Activated naive CD8-positive, alpha-beta T cell treated with anti-CD3 and anti-CD28 coated beads for 36 hours (primary cell): ENCODE measurements at regions not wholly inside any gene's neighbourhood (a gene's known extent, or its start where the extent isn't known, plus 50 kb on each side); places are given as distances from the start of the nearest gene placed in this dataset.

Source experiments
- DNase-seq: peaks from one replicate; pipeline ENCODE4 v3.0.0; 2021
- H3K27ac Mint-ChIP-seq: one replicate; pipeline ENCODE4 v1.8.0; 2022; ENCODE audit warnings: mild to moderate bottlenecking, moderate library complexity, mixed read lengths
- H3K27me3 Mint-ChIP-seq: one replicate; pipeline ENCODE4 v1.8.0; 2022; ENCODE audit warnings: mild to moderate bottlenecking, mixed read lengths
- H3K36me3 Mint-ChIP-seq: one replicate; pipeline ENCODE4 v1.8.0; 2021; ENCODE audit warnings: mild to moderate bottlenecking, mixed read lengths
- H3K4me1 Mint-ChIP-seq: one replicate; pipeline ENCODE4 v1.8.0; 2021; ENCODE audit warnings: mixed read lengths
- H3K4me3 Mint-ChIP-seq: one replicate; pipeline ENCODE4 v1.8.0; 2022; ENCODE audit warnings: mild to moderate bottlenecking, moderate library complexity, mixed read lengths
- H3K9me3 Mint-ChIP-seq: one replicate; pipeline ENCODE4 v1.8.0; 2022; ENCODE audit warnings: mixed read lengths

DNA sequence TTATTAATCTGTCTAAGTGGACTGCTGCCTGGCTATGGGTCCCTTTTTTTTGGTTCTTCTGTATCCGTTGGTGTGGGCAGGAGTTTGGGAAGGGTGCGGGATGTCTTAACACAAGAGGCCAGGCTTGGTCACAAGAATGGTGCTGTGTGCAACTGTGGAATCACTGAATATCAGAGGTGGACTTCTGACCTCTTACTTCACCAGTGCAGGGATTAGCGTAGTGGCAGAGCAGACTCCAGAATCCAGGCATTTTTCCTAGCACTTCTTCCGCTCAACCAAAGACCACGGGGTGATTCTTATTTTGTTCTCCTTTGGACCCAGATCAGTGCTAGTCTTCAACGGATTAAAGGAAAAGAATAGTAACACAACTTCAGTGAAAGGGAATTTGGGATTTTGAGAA lies 254.3 kb upstream of the TNP1 start:
- H3K4me3 Mint-ChIP-seq: no peak overlapping the region

DNA sequence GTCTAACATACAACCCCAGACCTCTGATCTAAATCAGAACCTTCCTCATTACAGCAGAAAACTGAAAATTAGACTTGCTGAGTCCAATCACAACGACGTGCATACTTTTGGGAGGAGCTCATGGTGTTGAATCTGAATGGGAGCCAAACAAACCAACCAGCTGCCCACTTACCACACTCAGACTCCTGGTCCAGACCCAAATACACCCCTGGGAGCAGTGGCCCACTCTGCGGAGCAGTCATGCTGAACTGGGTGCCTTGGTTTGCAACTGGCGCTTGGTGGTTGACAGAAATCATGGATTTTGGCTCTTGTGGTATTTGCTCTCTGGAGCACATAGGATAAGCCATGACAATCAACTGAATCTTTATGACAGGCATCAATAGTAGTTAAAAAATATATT lies 253.6 kb upstream of the TNP1 start:
- Mint-ChIP-seq H3K4me3 (no peak overlapping the region), H3K4me1 (no peaks in the 10 kb centered on the region), H3K36me3 (no peaks in the 10 kb centered on the region), H3K27me3 (peaks cover 27% of the 10 kb centered on the region), H3K9me3 (no peaks in the 10 kb centered on the region), H3K27ac (no peak overlapping the region)
- no peak for DNase-seq

More for the DNA sequence above, 254.3 kb upstream of the TNP1 start:
- peaks cover 27% of the 10 kb centered on the region for H3K27me3 Mint-ChIP-seq
- no peak overlapping the region for H3K27ac Mint-ChIP-seq
- H3K9me3 Mint-ChIP-seq: no peaks in the 10 kb centered on the region
- H3K36me3 Mint-ChIP-seq: no peaks in the 10 kb centered on the region
- no peaks in the 10 kb centered on the region for H3K4me1 Mint-ChIP-seq
- no peak for DNase-seq

DNA sequence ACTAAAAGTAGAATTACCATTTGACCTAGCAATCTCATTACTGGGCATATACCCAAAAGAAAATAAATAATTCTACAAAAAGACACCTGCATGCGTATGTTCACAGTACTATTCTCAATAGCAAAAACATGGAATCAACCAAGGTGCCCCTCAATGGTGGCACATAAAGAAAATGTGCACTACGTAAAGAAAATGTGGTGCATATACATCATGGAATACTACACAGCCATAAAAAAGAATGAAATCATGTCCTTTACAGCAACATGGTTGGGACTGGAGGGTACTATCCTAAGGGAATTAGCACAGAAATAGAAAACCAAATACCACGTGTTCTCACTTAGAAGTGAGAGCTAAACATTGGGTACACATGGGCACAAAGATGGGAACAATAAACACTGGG lies 250.7 kb upstream of the TNP1 start:
- Mint-ChIP-seq H3K4me1 (peaks cover under 1% of the 10 kb centered on the region), H3K4me3 (no peak overlapping the region), H3K36me3 (no peaks in the 10 kb centered on the region), H3K27me3 (peaks cover 18% of the 10 kb centered on the region), H3K27ac (no peak overlapping the region), H3K9me3 (peaks cover 2% of the 10 kb centered on the region)
- DNase-seq: no peak

DNA sequence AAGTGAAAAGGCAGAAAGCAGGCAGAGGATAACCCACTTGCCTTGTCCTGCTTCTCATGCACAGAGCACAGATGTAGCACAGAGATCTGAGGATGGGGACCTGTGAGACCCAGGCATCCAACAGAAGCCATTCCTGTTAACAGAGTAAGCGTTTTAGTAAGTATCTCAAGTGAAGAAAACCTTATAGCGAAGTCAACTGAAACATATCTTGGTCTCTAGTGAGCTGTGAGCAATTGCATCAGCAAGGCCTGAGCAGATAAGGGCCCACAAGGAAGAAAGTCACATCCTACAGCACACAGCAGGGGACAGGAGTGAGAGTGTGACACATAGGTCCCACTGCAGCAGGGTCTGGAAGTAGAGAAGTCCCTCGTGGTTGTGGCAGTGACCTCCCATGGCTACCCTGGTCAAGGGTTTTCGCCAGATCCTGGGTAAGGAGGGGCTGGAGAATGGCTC lies 248.7 kb upstream of the TNP1 start:
- peaks cover 17% of the 10 kb centered on the region for H3K27me3 Mint-ChIP-seq
- DNase-seq: no peak
- peaks cover 2% of the 10 kb centered on the region for H3K9me3 Mint-ChIP-seq
- H3K27ac Mint-ChIP-seq: no peak overlapping the region
- no peak overlapping the region for H3K4me3 Mint-ChIP-seq
- H3K4me1 Mint-ChIP-seq: peaks cover 7% of the 10 kb centered on the region
- no peaks in the 10 kb centered on the region for H3K36me3 Mint-ChIP-seq

DNA sequence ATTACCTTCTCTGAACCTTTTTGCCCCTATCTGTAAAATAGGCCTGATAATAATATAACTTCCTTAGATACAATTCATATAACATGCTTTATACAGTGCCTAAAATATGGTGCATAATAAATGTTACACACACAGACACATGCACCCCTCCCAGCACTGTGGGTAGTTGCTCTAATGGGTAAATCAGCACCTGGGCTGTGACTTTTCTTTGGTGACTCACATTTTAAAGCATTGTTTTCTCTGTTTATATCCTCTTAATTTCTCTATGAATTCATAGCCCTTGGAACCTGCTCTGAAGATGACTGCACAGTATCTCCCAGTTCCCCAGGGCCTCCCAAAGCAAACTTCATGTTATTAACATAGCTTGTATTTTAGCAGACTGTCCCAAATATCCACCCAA lies 248.2 kb upstream of the TNP1 start:
- Mint-ChIP-seq H3K9me3 (peaks cover 2% of the 10 kb centered on the region), H3K4me3 (no peak overlapping the region), H3K27me3 (peaks cover 16% of the 10 kb centered on the region), H3K36me3 (no peaks in the 10 kb centered on the region), H3K27ac (no peak overlapping the region), H3K4me1 (peaks cover 7% of the 10 kb centered on the region)
- DNase-seq: no peak

DNA sequence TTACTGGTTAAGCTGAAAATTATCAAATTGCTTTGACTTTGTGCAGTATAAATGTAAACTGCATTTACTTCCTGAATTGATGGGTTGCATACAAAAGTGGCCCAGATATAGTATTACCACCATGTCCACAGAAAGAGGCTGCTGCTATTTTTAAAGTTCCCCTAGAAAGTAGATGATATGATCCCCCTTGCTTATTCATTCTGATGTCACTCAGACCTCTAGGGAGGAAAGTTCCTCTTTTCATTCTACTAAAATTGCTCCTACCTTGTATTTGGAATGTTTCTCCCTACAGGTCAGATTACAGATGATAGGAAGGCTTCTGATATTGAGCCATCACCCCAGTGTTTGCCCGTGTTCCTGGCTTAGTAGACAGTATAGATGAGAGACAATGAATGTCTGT lies 247.6 kb upstream of the TNP1 start:
- Mint-ChIP-seq H3K9me3 (peaks cover 2% of the 10 kb centered on the region), H3K4me1 (peaks cover 7% of the 10 kb centered on the region), H3K4me3 (no peak overlapping the region), H3K27ac (no peak overlapping the region), H3K36me3 (no peaks in the 10 kb centered on the region), H3K27me3 (peaks cover 11% of the 10 kb centered on the region)
- no peak for DNase-seq

DNA sequence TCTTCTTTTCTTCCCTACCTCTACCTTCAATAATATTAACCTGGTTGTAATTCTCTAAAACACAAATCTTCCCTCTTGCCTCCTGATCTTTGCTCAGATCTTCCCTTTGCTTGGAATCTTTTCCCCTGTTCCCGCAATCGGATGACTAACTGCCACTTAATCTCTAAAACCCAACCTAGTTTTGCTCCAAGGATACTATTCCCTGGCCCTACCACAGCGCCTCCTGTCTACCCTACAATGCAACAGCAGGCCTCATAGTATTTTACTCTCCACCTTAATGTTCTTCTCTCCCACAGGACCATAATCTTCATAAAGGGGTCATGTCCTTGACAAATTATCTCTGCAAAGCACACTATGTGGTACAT lies 246.8 kb upstream of the TNP1 start:
- Mint-ChIP-seq H3K9me3 (peaks cover 2% of the 10 kb centered on the region), H3K27me3 (peaks cover 5% of the 10 kb centered on the region), H3K36me3 (no peaks in the 10 kb centered on the region), H3K4me1 (peaks cover 7% of the 10 kb centered on the region), H3K4me3 (no peak overlapping the region), H3K27ac (no peak overlapping the region)
- DNase-seq: no peak

DNA sequence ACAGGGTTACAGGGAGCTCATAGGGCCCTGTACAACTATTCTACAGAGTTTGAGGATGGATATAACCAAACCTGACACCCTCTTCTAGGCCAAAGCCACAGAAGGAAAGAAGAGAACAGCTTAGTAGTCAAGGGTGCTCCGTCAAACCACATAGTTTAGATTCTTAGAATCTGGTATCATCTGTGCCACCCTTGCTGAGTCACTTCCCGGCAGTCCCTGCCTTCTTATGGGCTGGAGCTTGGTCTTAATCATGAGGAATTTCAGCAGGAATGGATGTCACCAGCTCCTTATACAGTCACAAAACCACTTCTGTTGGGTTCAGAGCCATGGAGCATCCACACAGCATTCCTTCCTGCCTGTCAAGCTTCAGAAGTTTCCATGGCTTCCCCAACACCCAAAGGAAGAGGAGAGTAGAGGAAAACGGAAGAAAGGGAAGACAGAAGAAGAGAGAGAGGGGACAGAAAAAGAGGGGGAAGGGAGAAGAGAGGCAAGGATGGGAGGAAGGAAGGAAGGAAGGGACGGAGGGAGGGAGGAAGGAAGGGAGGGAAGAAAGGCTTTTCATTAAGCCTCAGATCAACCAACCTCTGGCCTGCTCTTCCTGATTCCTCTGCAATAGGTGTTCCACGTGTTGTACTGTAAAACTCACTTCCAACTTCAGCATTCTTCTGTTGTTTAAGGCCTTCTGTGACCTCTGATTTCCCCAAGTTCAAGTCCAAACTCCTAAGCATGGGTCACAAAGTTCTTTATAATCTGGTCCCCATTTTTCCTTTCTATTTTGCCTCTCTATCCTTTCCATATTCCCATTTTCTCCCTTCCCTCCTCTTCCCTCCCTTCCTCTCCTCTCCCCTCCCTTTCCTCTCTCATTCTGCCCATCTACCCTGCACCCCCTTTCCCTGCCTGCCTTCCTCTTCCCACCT lies 246.1 kb upstream of the TNP1 start:
- H3K9me3 Mint-ChIP-seq: peaks cover 2% of the 10 kb centered on the region
- peaks cover 3% of the 10 kb centered on the region for H3K27me3 Mint-ChIP-seq
- H3K27ac Mint-ChIP-seq: peak overlapping the region; percentile 38
- no peak for DNase-seq
- H3K4me3 Mint-ChIP-seq: no peak overlapping the region
- no peaks in the 10 kb centered on the region for H3K36me3 Mint-ChIP-seq
- H3K4me1 Mint-ChIP-seq: peaks cover 7% of the 10 kb centered on the region

DNA sequence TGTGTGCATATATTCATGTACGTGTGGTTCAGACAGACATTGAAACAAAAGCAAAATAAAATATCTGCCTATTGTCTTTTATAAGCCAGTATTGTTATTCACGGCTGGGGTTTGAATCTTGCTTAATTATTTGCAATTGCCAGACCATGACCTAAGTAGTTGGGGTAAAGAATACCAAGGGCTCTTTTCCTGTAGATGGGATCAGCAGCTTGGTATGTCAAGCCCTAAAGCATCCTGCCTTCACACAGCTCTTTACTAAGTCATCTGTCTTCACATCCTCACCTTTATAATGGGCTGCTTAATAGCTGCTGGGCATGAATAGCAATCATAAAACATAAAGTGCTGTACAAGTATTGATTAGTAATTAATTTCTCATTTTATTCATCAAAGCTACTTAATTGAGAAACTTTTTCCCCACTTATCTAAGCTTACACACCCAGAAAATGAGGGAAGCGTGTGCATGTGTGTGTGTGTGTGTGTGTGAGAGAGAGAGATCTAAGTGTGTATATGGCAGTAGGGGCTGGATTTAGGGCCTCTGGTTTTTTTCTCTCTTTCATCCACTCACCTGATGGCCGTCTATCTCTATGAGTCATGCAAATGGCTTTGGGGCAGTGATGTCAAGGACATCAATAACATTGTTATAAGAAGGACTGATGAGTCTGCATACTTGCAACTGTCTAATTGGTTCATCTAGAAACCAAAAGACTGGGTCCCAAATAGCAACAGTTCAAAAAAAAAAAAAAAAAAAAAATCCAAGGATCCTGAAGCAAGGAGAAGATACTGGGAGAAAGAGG lies 244.1 kb upstream of the TNP1 start:
- H3K4me3 Mint-ChIP-seq: no peak overlapping the region
- H3K27ac Mint-ChIP-seq: no peak overlapping the region
- H3K27me3 Mint-ChIP-seq: no peaks in the 10 kb centered on the region
- H3K9me3 Mint-ChIP-seq: peaks cover 2% of the 10 kb centered on the region
- no peaks in the 10 kb centered on the region for H3K36me3 Mint-ChIP-seq
- H3K4me1 Mint-ChIP-seq: peaks cover 7% of the 10 kb centered on the region
- DNase-seq: no peak

DNA sequence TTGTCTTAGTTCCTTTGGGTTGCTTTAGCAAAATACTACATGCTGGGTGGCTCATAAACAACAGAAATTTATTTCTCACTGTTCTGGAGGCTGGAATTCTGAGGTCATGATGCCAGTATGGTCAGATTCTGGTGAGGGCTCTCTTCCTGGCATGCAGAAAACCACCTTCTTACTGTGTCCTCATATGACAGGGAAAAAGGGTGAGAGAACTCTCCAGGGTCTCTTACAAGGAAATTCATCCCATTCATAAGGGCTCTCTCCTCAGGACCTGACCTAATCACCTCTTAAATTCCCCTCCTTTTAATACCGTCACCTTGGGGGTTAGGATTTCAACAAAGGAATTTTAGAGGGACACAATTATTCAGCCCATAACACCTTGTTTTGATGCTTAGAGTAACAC lies 243.1 kb upstream of the TNP1 start:
- no peak overlapping the region for H3K4me3 Mint-ChIP-seq
- no peak for DNase-seq

DNA sequence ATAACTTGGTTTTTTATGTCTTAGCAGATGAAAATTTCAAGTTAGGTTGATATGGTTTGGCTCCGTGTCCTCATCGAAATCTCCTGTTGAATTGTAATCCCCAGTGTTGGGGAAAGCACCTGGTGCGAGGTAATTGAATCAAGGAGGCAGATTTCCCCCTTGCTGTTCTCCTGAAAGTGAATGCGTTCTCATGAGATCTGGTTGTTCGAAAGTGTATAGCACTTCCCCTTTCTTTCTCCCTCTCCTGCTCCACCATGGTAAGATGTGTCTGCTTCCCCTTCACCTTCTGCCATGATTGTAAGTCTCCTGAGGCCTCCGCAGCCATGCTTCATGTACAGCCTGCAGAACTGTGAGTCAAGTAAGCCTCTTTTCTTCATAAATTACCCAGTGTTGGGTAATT lies 242.1 kb upstream of the TNP1 start:
- H3K27ac Mint-ChIP-seq: no peak overlapping the region
- H3K4me1 Mint-ChIP-seq: peaks cover 7% of the 10 kb centered on the region
- H3K36me3 Mint-ChIP-seq: no peaks in the 10 kb centered on the region
- no peak overlapping the region for H3K4me3 Mint-ChIP-seq
- DNase-seq: no peak
- peaks cover 2% of the 10 kb centered on the region for H3K9me3 Mint-ChIP-seq
- H3K27me3 Mint-ChIP-seq: no peaks in the 10 kb centered on the region

More for the DNA sequence above, 243.1 kb upstream of the TNP1 start:
- Mint-ChIP-seq H3K27ac (no peak overlapping the region), H3K4me1 (peaks cover 7% of the 10 kb centered on the region), H3K27me3 (no peaks in the 10 kb centered on the region), H3K36me3 (no peaks in the 10 kb centered on the region), H3K9me3 (peaks cover 2% of the 10 kb centered on the region)

DNA sequence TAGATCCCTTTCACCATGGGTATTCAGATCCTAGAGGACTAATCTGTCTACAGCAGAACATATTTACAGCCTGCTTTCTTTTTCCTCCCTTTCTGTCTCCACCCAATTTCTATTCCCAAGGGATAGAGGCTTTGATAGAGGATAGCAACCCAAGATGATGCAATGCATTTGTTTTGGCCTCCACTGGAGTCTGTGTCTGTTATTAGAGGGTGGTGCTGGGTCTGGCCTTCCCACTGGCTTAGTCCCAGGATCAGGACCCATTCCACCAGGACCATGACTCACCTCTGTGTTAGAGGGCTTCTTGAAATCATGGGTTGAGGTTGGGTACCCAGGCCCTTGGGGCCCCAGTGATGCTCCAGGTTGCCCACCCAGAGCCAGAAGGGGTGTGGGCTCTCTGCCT lies 239.7 kb upstream of the TNP1 start:
- no peak for DNase-seq
- Mint-ChIP-seq H3K4me1 (no peaks in the 10 kb centered on the region), H3K9me3 (no peaks in the 10 kb centered on the region), H3K27me3 (peaks cover 11% of the 10 kb centered on the region), H3K27ac (no peak overlapping the region), H3K4me3 (no peak overlapping the region), H3K36me3 (no peaks in the 10 kb centered on the region)

DNA sequence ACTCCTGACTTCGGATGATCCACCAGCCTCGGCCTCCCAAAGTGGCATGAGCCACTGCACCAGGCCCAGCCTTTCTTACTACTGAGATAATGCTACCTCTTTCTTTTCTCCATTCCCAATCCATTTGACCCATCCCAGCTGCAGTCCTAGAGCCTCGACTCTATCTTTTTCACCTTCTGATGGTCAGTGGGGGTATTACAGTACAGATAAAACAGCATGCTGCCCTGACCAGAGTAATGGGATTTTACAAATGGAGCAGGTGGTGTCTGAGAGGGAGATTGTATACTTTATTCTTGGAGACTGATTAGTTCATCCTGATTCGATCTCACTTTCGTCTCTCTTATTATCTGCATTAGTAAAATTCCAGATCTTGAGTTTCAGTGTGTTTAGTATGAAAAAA lies 238.6 kb upstream of the TNP1 start:
- no peak overlapping the region for H3K4me3 Mint-ChIP-seq
- H3K27ac Mint-ChIP-seq: no peak overlapping the region
- H3K36me3 Mint-ChIP-seq: no peaks in the 10 kb centered on the region
- H3K27me3 Mint-ChIP-seq: peaks cover 11% of the 10 kb centered on the region
- no peak for DNase-seq
- H3K4me1 Mint-ChIP-seq: no peaks in the 10 kb centered on the region
- H3K9me3 Mint-ChIP-seq: no peaks in the 10 kb centered on the region

DNA sequence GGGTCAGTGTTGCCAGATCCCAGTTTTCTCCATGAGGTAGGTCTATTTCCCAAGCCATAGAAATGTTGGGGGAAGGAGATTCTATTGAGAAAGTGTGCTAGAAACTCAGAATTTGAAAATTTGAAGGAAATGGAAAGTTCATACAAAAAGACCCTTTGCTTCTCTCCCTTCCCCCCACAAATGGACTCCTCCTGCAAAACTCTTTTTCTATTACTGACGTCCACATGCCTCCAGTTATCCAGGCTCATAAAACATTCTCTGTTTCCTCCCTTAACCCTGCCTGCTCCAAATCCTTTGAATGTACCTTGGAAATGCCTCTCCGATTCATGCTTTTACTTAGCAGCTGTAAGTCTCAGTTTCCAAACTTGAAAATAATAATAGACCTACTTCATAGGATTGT lies 237.5 kb upstream of the TNP1 start:
- peaks cover 11% of the 10 kb centered on the region for H3K27me3 Mint-ChIP-seq
- no peaks in the 10 kb centered on the region for H3K9me3 Mint-ChIP-seq
- no peaks in the 10 kb centered on the region for H3K4me1 Mint-ChIP-seq
- no peak overlapping the region for H3K27ac Mint-ChIP-seq
- H3K4me3 Mint-ChIP-seq: no peak overlapping the region
- DNase-seq: no peak
- H3K36me3 Mint-ChIP-seq: no peaks in the 10 kb centered on the region

DNA sequence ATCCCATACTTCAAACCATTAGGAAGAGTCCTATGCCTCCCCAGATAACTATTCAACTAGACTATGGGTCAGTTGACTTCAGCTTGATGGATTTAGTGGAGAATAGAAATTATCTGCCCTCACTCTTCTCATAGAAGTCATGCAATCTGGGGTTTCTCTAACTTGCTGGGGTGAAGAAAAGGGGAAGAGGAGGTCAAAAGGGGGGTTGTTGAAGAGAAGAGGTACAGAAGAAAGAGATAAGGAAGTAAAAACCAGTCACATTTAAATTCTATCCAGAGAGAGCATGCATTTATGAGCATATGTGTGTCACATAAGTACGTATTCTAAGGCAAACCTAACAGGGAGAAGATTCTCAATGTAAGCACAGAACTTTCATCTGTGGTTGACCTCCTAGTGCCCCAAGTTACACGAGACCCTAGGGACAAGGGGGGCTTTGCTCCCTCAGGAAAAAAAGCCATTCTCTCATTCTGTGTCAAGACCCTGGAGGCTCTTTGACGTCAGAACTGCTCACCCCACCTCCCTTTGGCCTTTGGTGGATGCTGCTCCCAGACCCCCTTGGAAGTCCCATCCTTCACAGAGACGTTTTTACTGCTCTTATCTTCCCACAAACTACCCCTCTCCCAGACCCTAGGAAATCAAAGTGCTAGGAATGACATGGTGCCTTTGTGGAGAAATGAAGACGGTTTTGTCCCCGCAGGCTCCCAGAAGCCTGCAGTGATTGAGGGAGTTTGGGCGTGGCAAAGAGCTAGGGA lies 236.8 kb upstream of the TNP1 start:
- no peak for DNase-seq
- Mint-ChIP-seq H3K9me3 (no peaks in the 10 kb centered on the region), H3K36me3 (no peaks in the 10 kb centered on the region), H3K27ac (no peak overlapping the region), H3K4me1 (no peaks in the 10 kb centered on the region), H3K4me3 (no peak overlapping the region), H3K27me3 (peaks cover 18% of the 10 kb centered on the region)
